ENCODE measurements at regions not wholly inside any gene's neighbourhood (a gene's known extent, or its start where the extent isn't known, plus 50 kb on each side); places are given as distances from the start of the nearest gene placed in this dataset.

- H2AFZ ChIP-seq (ENCODE audit: low read depth, low read length), result no peak overlapping the region
- no peaks in the 10 kb centered on the region for H3K9me3 ChIP-seq (replicated peaks; ENCODE audit: control insufficient read depth, insufficient read depth, low read length)
- ChIA-PET CTCF (no interaction called here), POLR2A (no interaction called here)
- H3K9ac ChIP-seq (replicated peaks; ENCODE audit: extremely low read depth, insufficient read depth, low read length), result no peak overlapping the region
- H3K4me2 ChIP-seq (ENCODE audit: insufficient read depth, low read length), result no peak overlapping the region
- no peaks in the 10 kb centered on the region for H3K79me2 ChIP-seq (ENCODE audit: control insufficient read depth, insufficient read depth, low read length)
- dilution Hi-C loops (cut with MboI; ENCODE audit: extremely low pct_ligation_motif_present, low sequenced_read_pairs) (no loop called here), intact Hi-C loops (cut with micrococcal nuclease) (no loop called here)
- no peak for FAIRE-seq
- no peaks in the 10 kb centered on the region for H3K27me3 ChIP-seq (ENCODE audit: control insufficient read depth in 2 of 2, insufficient read depth in 2 of 2, low read length in 2 of 2)
- H3K4me3 ChIP-seq (replicated peaks in 1 of 3; ENCODE audit: insufficient read depth in 1 of 3, low read depth in 1 of 3, low read length in 3 of 3), result no peak overlapping the region
- no peaks in the 10 kb centered on the region for H4K20me1 ChIP-seq (replicated peaks; ENCODE audit: control insufficient read depth, extremely low read depth, insufficient read depth, low read length)
- BruUV-seq (replicated peaks), result no TSS peak
- no peak overlapping the region for H3K27ac ChIP-seq (ENCODE audit: insufficient read depth, low read depth, low read length)
- H3K36me3 ChIP-seq (ENCODE audit: control insufficient read depth in 2 of 2, extremely low read depth in 1 of 2, insufficient read depth in 2 of 2, low read length in 2 of 2), result no peaks in the 10 kb centered on the region
- no peaks in the 10 kb centered on the region for H3K9me1 ChIP-seq (replicated peaks; ENCODE audit: control insufficient read depth, extremely low read depth, insufficient read depth, low read length)
- DNase-seq (ENCODE audit: low read depth, low spot score), result no peak
- TF ChIP-seq EZH2 (IDR thresholded peaks at IDR 0.05; ENCODE audit: borderline replicate concordance, low read depth, low read length, severe bottlenecking) (no peak), POLR2AphosphoS5 (IDR thresholded peaks at IDR 0.05; ENCODE audit: insufficient read depth, low read depth, low read length) (no peak), FOS (IDR thresholded peaks at IDR 0.05; ENCODE audit: borderline replicate concordance, insufficient read depth, low read length) (no peak)
- no peaks in the 10 kb centered on the region for H3K4me1 ChIP-seq (ENCODE audit: control insufficient read depth, extremely low read depth, insufficient read depth, low read length)
These were observed 197.5 kb downstream of the PALM2AKAP2 start for GRCh38 chr9:109977521-109977920.

- POLR2A ChIA-PET, result no interaction called here
- dilution Hi-C loops (cut with MboI; ENCODE audit: extremely low pct_ligation_motif_present, low sequenced_read_pairs), result no loop called here
- FAIRE-seq, result no peak
These were observed 201.1 kb downstream of the PALM2AKAP2 start for GRCh38 chr9:109981091-109981490.

More at GRCh38 chr9:109981091-109981490, 201.1 kb downstream of the PALM2AKAP2 start:
- no peak overlapping the region for H3K27ac ChIP-seq (ENCODE audit: insufficient read depth, low read depth, low read length)
- no peak overlapping the region for H3K4me2 ChIP-seq (ENCODE audit: insufficient read depth, low read length)
- H2AFZ ChIP-seq (ENCODE audit: low read depth, low read length), result no peak overlapping the region
- H3K9me3 ChIP-seq (replicated peaks; ENCODE audit: control insufficient read depth, insufficient read depth, low read length), result no peaks in the 10 kb centered on the region
- H4K20me1 ChIP-seq (replicated peaks; ENCODE audit: control insufficient read depth, extremely low read depth, insufficient read depth, low read length), result no peaks in the 10 kb centered on the region
- H3K4me1 ChIP-seq (ENCODE audit: control insufficient read depth, extremely low read depth, insufficient read depth, low read length), result peaks cover 5% of the 10 kb centered on the region
- no peaks in the 10 kb centered on the region for H3K27me3 ChIP-seq (ENCODE audit: control insufficient read depth in 2 of 2, insufficient read depth in 2 of 2, low read length in 2 of 2)
- no peaks in the 10 kb centered on the region for H3K36me3 ChIP-seq (ENCODE audit: control insufficient read depth in 2 of 2, extremely low read depth in 1 of 2, insufficient read depth in 2 of 2, low read length in 2 of 2)
- no peak overlapping the region for H3K9ac ChIP-seq (replicated peaks; ENCODE audit: extremely low read depth, insufficient read depth, low read length)
- intact Hi-C loops (cut with micrococcal nuclease), result no loop called here
- CTCF ChIA-PET, result interaction anchor here (1.0 kb wide), 1 partner anchor 18 kb away, joined by 3 read pairs; no protein-coding TSS in a partner anchor
- DNase-seq (ENCODE audit: low read depth, low spot score), result no peak
- H3K4me3 ChIP-seq (replicated peaks in 1 of 3; ENCODE audit: insufficient read depth in 1 of 3, low read depth in 1 of 3, low read length in 3 of 3), result no peak overlapping the region
- BruUV-seq (replicated peaks), result no TSS peak
- no peak for TF ChIP-seq MAX (IDR thresholded peaks at IDR 0.05; ENCODE audit: insufficient read depth, insufficient read length)
- no peak for TF ChIP-seq POLR2A (IDR thresholded peaks at IDR 0.05; ENCODE audit: low read depth, low read length)
- no peak for TF ChIP-seq JUN (IDR thresholded peaks at IDR 0.05; ENCODE audit: borderline replicate concordance, insufficient read depth, insufficient read length, low read depth)
- H3K9me1 ChIP-seq (replicated peaks; ENCODE audit: control insufficient read depth, extremely low read depth, insufficient read depth, low read length), result no peaks in the 10 kb centered on the region
- H3K79me2 ChIP-seq (ENCODE audit: control insufficient read depth, insufficient read depth, low read length), result no peaks in the 10 kb centered on the region

Data from endothelial cell of umbilical vein (primary cell).